Rectal smooth muscle tissue (tissue), 1 donor: ENCODE measurements at regions not wholly inside any gene's neighbourhood (a gene's known extent, or its start where the extent isn't known, plus 50 kb on each side); places are given as distances from the start of the nearest gene placed in this dataset.

Experiments used
- H3K27ac ChIP-seq: one replicate; pipeline ENCODE4 v1.7.0; 2013; ENCODE audit warnings: low read depth, low read length, inconsistent platforms
- H3K27me3 ChIP-seq: one replicate; pipeline ENCODE4 v1.7.0; 2013; ENCODE audit warnings: low read length; ENCODE audit not compliant: control insufficient read depth, insufficient read depth
- H3K36me3 ChIP-seq: one replicate; pipeline ENCODE4 v1.7.0; 2013; ENCODE audit warnings: low read length; ENCODE audit not compliant: control insufficient read depth, insufficient read depth
- H3K4me1 ChIP-seq: one replicate; pipeline ENCODE4 v1.7.0; 2013; ENCODE audit warnings: low read length; ENCODE audit not compliant: control insufficient read depth, insufficient read depth
- H3K4me3 ChIP-seq: one replicate; pipeline ENCODE4 v1.7.0; 2013; ENCODE audit warnings: low read length
- H3K9ac ChIP-seq: one replicate; pipeline ENCODE4 v1.7.0; 2013; ENCODE audit warnings: low read length

- Histone ChIP-seq H3K4me1 (no peaks in the 10 kb centered on the region), H3K27me3 (no peaks in the 10 kb centered on the region), H3K27ac (no peak overlapping the region), H3K36me3 (no peaks in the 10 kb centered on the region), H3K9ac (no peak overlapping the region), H3K4me3 (no peak overlapping the region)
These were observed 135.2 kb upstream of the EDNRA start for GRCh38 chr4:147345662-147346061.

DNA sequence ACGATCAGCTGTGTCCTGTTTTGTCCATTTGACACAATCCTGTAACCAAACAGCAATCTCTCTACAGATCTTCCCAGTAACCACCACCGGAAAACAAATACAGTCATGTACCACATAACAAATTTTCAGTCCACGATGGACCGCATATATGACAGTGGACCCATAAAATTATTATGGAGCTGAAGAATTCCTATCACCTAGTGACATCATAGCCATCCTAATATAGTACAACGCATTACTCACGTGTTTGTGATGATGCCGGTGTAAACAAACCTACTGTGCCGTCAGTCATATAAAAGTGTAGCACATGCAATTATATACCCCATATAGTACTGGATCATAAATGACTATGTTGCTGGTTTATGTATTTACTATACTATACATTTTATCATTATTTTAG is 133.7 kb upstream of the EDNRA start:
- Histone ChIP-seq H3K9ac (no peak overlapping the region), H3K27me3 (no peaks in the 10 kb centered on the region), H3K36me3 (no peaks in the 10 kb centered on the region), H3K4me3 (no peak overlapping the region), H3K27ac (no peak overlapping the region), H3K4me1 (no peaks in the 10 kb centered on the region)

DNA sequence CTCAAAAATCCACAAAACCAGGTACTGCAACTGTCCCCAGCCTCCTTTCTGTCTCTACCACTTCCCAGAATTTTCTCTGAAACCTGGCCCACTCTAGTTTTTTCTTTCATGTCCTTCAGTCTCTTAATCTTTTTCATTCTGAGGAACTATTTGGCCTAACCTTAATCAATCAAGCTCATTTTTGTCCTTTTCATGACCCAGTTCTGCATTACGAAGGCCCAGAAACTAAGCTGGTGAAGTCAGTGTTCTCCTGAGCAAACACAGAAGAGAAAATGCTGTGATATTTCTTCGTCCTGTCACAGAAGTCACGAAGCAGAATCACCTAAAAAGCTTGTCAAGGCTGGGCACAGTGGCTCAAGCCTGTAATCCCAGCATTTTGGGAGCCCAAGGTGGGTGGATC is 131.7 kb upstream of the EDNRA start:
- H3K36me3 ChIP-seq, result no peaks in the 10 kb centered on the region
- H3K27me3 ChIP-seq, result no peaks in the 10 kb centered on the region
- H3K27ac ChIP-seq, result no peak overlapping the region
- no peak overlapping the region for H3K9ac ChIP-seq
- no peak overlapping the region for H3K4me3 ChIP-seq
- H3K4me1 ChIP-seq, result no peaks in the 10 kb centered on the region

DNA sequence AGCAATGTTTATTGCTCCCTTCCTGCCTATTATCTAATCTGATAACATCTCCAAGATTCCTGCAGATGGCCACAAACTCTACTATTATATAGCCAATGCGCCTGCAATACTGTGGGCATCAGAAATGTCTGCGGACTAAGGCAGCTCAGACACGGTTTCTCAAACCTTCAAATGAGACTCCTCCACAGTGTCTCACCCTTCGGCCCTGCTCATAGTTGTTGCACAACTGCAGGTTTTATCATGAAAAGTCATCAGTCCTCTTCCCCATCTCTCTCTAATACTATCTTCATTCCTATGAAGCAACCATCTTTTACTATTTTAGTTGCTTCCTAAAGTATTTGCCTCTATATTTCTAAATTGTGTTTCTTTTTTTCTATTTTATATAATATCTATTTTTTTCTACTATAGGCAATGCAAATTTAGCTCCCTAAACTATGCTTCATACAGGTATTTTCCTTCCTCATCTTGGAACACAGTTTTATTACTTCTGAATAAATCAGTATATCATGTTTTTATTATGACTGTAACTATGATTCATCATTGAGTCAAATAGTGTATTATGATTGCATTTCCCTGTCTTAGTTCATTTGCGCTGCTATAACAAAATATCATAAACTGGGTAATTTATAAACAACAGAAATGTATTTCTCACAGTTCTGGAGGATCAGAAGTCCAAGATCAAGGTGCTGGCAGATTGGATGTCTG is 129.7 kb upstream of the EDNRA start:
- Histone ChIP-seq H3K4me1 (no peaks in the 10 kb centered on the region), H3K4me3 (no peak overlapping the region), H3K27me3 (no peaks in the 10 kb centered on the region), H3K36me3 (no peaks in the 10 kb centered on the region), H3K27ac (no peak overlapping the region), H3K9ac (no peak overlapping the region)

DNA sequence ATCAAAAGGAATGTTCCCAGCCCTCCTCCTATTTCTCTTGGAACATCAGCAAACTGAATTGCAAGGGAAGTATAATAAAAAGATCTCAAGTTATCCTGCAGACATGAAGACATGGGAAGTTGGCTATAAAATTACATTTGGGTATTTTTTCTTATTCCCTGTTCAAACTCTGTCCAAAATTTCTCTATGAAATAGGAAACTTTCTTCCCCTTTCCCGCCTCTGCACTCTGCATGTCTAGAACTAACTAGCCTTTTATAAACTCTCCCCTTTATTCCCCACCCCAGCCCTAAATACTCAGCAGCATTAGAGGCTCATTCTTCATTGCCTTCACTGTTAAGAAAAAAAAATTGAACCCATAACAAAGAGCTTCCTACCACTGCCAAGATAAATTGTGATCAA is 126.7 kb upstream of the EDNRA start:
- H3K27me3 ChIP-seq, result no peaks in the 10 kb centered on the region
- no peak overlapping the region for H3K27ac ChIP-seq
- H3K4me1 ChIP-seq, result no peaks in the 10 kb centered on the region
- H3K36me3 ChIP-seq, result no peaks in the 10 kb centered on the region
- H3K9ac ChIP-seq, result no peak overlapping the region
- H3K4me3 ChIP-seq, result no peak overlapping the region

DNA sequence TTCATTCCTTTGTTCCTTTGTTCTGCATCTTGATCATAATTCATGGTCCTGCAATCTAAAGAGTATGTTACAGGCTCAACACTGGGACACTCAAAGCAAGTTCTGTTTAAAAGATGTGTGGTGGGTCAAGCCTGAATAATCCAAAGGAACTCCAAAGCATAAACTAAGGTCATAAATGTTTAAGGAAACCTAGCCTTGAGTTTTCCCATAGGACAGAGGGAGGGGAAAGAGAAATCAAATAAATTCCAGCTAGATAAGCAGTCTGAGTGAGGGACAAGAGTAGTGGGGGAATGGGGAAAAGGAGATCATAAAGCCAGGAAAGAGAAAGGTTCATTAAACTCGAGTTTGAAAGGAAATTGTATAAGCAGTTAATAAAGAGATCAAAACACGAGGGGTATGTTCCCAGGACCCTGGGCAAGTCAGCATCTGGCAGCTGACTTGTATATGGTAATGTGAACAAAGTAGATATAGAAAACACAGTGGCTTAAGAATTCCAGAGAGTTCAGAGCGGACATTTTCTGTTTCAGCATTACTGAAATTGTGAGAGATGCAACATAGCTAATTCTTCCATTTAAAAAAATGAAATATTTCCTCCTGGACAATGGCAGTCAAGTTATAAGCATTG is 125.8 kb upstream of the EDNRA start:
- no peak overlapping the region for H3K9ac ChIP-seq
- no peaks in the 10 kb centered on the region for H3K4me1 ChIP-seq

DNA sequence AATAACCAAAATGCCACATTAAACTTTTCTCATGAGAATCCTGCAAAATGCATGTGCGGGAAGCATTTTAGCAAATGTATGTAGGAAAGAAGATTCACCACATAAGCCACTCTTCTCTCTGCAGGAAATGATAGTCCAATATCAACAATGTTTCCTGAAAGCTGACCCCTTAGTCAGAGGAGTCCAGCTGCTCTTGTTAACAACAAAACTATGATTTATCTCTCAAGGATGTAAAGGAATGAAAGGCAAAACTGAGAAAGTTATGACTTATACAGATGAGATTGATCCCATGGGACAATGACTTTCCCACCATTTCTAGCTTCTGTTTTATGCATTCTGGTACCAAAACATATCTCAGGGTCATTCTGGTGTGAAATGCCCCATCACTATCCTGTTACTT is 125.0 kb upstream of the EDNRA start:
- Histone ChIP-seq H3K4me1 (no peaks in the 10 kb centered on the region), H3K27ac (no peak overlapping the region), H3K9ac (no peak overlapping the region), H3K27me3 (no peaks in the 10 kb centered on the region), H3K36me3 (no peaks in the 10 kb centered on the region), H3K4me3 (no peak overlapping the region)

More for the DNA sequence above, 125.8 kb upstream of the EDNRA start:
- no peak overlapping the region for H3K4me3 ChIP-seq
- no peaks in the 10 kb centered on the region for H3K36me3 ChIP-seq
- no peak overlapping the region for H3K27ac ChIP-seq
- H3K27me3 ChIP-seq, result no peaks in the 10 kb centered on the region

GRCh38 chr4:147360301-147360700 is 120.6 kb upstream of the EDNRA start:
- H3K4me1 ChIP-seq, result no peaks in the 10 kb centered on the region
- H3K27ac ChIP-seq, result no peak overlapping the region
- H3K4me3 ChIP-seq, result no peak overlapping the region
- no peaks in the 10 kb centered on the region for H3K27me3 ChIP-seq
- H3K36me3 ChIP-seq, result no peaks in the 10 kb centered on the region
- no peak overlapping the region for H3K9ac ChIP-seq

GRCh38 chr4:147361726-147362125 is 119.2 kb upstream of the EDNRA start:
- H3K4me3 ChIP-seq, result no peak overlapping the region
- no peak overlapping the region for H3K9ac ChIP-seq
- H3K4me1 ChIP-seq, result no peaks in the 10 kb centered on the region

GRCh38 chr4:147362938-147363337 is 118.0 kb upstream of the EDNRA start:
- no peak overlapping the region for H3K9ac ChIP-seq
- H3K4me1 ChIP-seq, result no peaks in the 10 kb centered on the region
- no peaks in the 10 kb centered on the region for H3K27me3 ChIP-seq
- no peak overlapping the region for H3K27ac ChIP-seq
- no peaks in the 10 kb centered on the region for H3K36me3 ChIP-seq
- peak overlapping the region; percentile 18 for H3K4me3 ChIP-seq

More at GRCh38 chr4:147361726-147362125, 119.2 kb upstream of the EDNRA start:
- H3K27ac ChIP-seq, result no peak overlapping the region
- H3K36me3 ChIP-seq, result no peaks in the 10 kb centered on the region
- H3K27me3 ChIP-seq, result no peaks in the 10 kb centered on the region

DNA sequence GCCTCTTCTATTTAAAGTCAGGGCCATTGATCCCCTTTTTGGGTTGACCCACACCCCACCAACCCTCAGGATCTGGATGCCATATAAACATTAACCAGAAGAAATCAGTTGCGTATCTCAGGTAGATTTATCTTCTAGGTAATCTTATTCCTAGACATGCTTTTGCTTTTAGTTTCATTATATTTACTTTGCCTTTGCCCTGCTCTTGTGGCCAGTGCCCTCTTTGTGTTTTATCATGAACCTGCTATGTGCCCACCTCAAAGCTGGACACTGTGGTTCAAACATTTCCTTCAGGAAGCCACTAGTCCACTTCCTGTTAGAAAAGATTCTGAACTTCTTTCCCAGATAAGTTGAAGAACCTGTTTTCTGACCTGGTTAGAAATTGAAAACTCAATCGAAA is 117.4 kb upstream of the EDNRA start:
- H3K27me3 ChIP-seq, result no peaks in the 10 kb centered on the region
- H3K4me1 ChIP-seq, result no peaks in the 10 kb centered on the region
- no peaks in the 10 kb centered on the region for H3K36me3 ChIP-seq
- no peak overlapping the region for H3K27ac ChIP-seq
- peak overlapping the region; percentile 18 for H3K4me3 ChIP-seq
- no peak overlapping the region for H3K9ac ChIP-seq

DNA sequence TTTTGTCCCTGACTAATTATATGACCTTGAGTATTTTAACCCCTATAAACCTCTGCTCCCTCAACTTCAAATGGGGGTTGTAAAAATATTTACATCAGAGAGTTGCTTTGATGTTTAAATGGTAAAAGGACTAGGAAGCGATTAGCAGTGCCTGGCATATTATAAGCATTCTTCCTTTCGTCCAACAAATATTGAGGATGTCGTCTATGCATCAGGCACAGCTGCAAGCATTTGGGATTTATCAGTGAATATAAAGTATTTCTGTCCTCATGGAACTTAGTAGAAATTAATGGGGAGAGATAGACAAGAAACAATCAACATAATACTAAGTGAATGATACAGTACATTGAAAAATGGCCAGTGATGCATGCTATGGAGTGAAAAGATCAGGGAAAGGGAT is 115.5 kb upstream of the EDNRA start:
- no peaks in the 10 kb centered on the region for H3K4me1 ChIP-seq
- H3K4me3 ChIP-seq, result no peak overlapping the region
- H3K27ac ChIP-seq, result no peak overlapping the region
- H3K9ac ChIP-seq, result no peak overlapping the region
- no peaks in the 10 kb centered on the region for H3K36me3 ChIP-seq
- no peaks in the 10 kb centered on the region for H3K27me3 ChIP-seq

DNA sequence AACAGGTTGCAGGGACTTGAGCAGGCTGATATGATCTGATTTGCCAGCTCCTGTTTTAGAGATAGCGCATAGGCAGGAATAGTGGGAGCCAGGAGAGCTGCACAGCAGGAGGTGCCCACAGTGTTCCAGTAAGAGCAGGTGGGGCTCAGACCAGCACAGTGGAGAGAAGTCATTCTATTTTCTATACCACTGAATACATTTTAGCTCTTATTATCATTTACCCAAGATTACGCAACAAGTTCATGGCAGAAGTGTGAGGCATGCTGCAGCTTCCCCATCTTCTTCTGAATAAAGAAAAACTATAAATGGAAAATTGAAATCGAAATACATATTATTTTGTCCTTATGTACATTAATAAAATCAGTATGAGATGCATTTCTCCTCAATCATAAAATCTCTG is 114.7 kb upstream of the EDNRA start:
- Histone ChIP-seq H3K4me1 (no peaks in the 10 kb centered on the region), H3K9ac (no peak overlapping the region), H3K4me3 (no peak overlapping the region), H3K36me3 (no peaks in the 10 kb centered on the region), H3K27me3 (no peaks in the 10 kb centered on the region), H3K27ac (no peak overlapping the region)
